ENCODE measurements at regions not wholly inside any gene's neighbourhood (a gene's known extent, or its start where the extent isn't known, plus 50 kb on each side); places are given as distances from the start of the nearest gene placed in this dataset.

GRCh38 chr21:43306911-43307676, 119.8 kb downstream of the SIK1 start:
- no peak for TF ChIP-seq CTCF (IDR thresholded peaks at IDR 0.05)
- Histone ChIP-seq H3K4me1 (ENCODE audit: control insufficient read depth in 1 of 2, insufficient read depth in 1 of 2, low read depth in 1 of 2, low read length in 1 of 2) (no peaks in the 10 kb centered on the region), H3K27me3 (no peaks in the 10 kb centered on the region), H3K27ac (no peak overlapping the region), H3K4me3 (ENCODE audit: low read depth in 1 of 2, low read length in 1 of 2) (no peak overlapping the region), H3K36me3 (no peaks in the 10 kb centered on the region), H3K9me3 (no peaks in the 10 kb centered on the region)

- Histone ChIP-seq H3K4me1 (ENCODE audit: control insufficient read depth in 1 of 2, insufficient read depth in 1 of 2, low read depth in 1 of 2, low read length in 1 of 2) (no peaks in the 10 kb centered on the region), H3K36me3 (no peaks in the 10 kb centered on the region), H3K27ac (no peak overlapping the region), H3K4me3 (ENCODE audit: low read depth in 1 of 2, low read length in 1 of 2) (no peak overlapping the region), H3K27me3 (no peaks in the 10 kb centered on the region), H3K9me3 (no peaks in the 10 kb centered on the region)
- no peak for TF ChIP-seq CTCF (IDR thresholded peaks at IDR 0.05)
Measured at GRCh38 chr21:43306391-43306790, 120.5 kb downstream of the SIK1 start.

- no peak for TF ChIP-seq CTCF (IDR thresholded peaks at IDR 0.05)
Measured at GRCh38 chr21:43305811-43306311, 121.1 kb downstream of the SIK1 start.

GRCh38 chr21:43305336-43305665, 121.6 kb downstream of the SIK1 start:
- Histone ChIP-seq H3K27me3 (no peaks in the 10 kb centered on the region), H3K4me1 (ENCODE audit: control insufficient read depth in 1 of 2, insufficient read depth in 1 of 2, low read depth in 1 of 2, low read length in 1 of 2) (no peaks in the 10 kb centered on the region), H3K27ac (no peak overlapping the region), H3K36me3 (no peaks in the 10 kb centered on the region), H3K9me3 (no peaks in the 10 kb centered on the region), H3K4me3 (ENCODE audit: low read depth in 1 of 2, low read length in 1 of 2) (no peak overlapping the region)
- no peak for TF ChIP-seq CTCF (IDR thresholded peaks at IDR 0.05)

More at GRCh38 chr21:43305811-43306311, 121.1 kb downstream of the SIK1 start:
- Histone ChIP-seq H3K36me3 (no peaks in the 10 kb centered on the region), H3K9me3 (no peaks in the 10 kb centered on the region), H3K27ac (no peak overlapping the region), H3K4me3 (ENCODE audit: low read depth in 1 of 2, low read length in 1 of 2) (no peak overlapping the region), H3K27me3 (no peaks in the 10 kb centered on the region), H3K4me1 (ENCODE audit: control insufficient read depth in 1 of 2, insufficient read depth in 1 of 2, low read depth in 1 of 2, low read length in 1 of 2) (no peaks in the 10 kb centered on the region)

GRCh38 chr21:43304621-43305335, 122.2 kb downstream of the SIK1 start:
- Histone ChIP-seq H3K4me3 (ENCODE audit: low read depth in 1 of 2, low read length in 1 of 2) (no peak overlapping the region), H3K9me3 (no peaks in the 10 kb centered on the region), H3K36me3 (no peaks in the 10 kb centered on the region), H3K4me1 (ENCODE audit: control insufficient read depth in 1 of 2, insufficient read depth in 1 of 2, low read depth in 1 of 2, low read length in 1 of 2) (no peaks in the 10 kb centered on the region), H3K27me3 (no peaks in the 10 kb centered on the region), H3K27ac (no peak overlapping the region)
- no peak for TF ChIP-seq CTCF (IDR thresholded peaks at IDR 0.05)

Measured in neutrophil (primary cell).